Activated CD8-positive, alpha-beta memory T cell treated with anti-CD3 and anti-CD28 coated beads for 36 hours (primary cell): ENCODE measurements at regions not wholly inside any gene's neighbourhood (a gene's known extent, or its start where the extent isn't known, plus 50 kb on each side); places are given as distances from the start of the nearest gene placed in this dataset.
"Not testable (repeated sequence)": the region's sequence is repeated elsewhere in the genome, so short reads cannot be mapped to it uniquely, and the experiment has no call there.

ENCODE experiments used
- CTCF ChIA-PET: fragments of 350-600 bp; sonication (Branson Sonifier 250); formaldehyde crosslinking; loops from one replicate; lab custom pipeline; 2021; ENCODE audit warnings: antibody characterized with exemption; lab: Charles Lee
- POLR2A ChIA-PET: fragments of 350-600 bp; sonication (Branson Sonifier 250); formaldehyde crosslinking; loops from one replicate; lab custom pipeline; 2021; ENCODE audit warnings: antibody characterized with exemption; lab: Charles Lee

GRCh38 chr12:87086118-87086891 lies 830.1 kb upstream of the MGAT4C start:
- POLR2A ChIA-PET: no interaction called here
- CTCF ChIA-PET: no interaction called here

- CTCF ChIA-PET: no interaction called here
- POLR2A ChIA-PET: no interaction called here
Measured at GRCh38 chr12:87085286-87085685, 829.1 kb upstream of the MGAT4C start.

GRCh38 chr12:87082756-87083155 lies 826.6 kb upstream of the MGAT4C start:
- ChIA-PET POLR2A (no interaction called here), CTCF (no interaction called here)

- CTCF ChIA-PET: interaction anchor here (1.4 kb wide), 1 partner anchor 8 kb away, joined by 4 read pairs; no protein-coding TSS in a partner anchor
- POLR2A ChIA-PET: no interaction called here
Measured at GRCh38 chr12:87074781-87075180, 818.6 kb upstream of the MGAT4C start.

GRCh38 chr12:87066326-87066725 lies 810.1 kb upstream of the MGAT4C start:
- ChIA-PET POLR2A (no interaction called here), CTCF (interaction anchor here (1.2 kb wide), 1 partner anchor 9 kb away, joined by 4 read pairs; no protein-coding TSS in a partner anchor)

- CTCF ChIA-PET: no interaction called here
Measured at GRCh38 chr12:87059231-87059630, 803.0 kb upstream of the MGAT4C start.

GRCh38 chr12:87054226-87054625 lies 798.0 kb upstream of the MGAT4C start:
- ChIA-PET CTCF (no interaction called here), POLR2A (no interaction called here)

More at GRCh38 chr12:87059231-87059630, 803.0 kb upstream of the MGAT4C start:
- POLR2A ChIA-PET: no interaction called here

- ChIA-PET CTCF (no interaction called here), POLR2A (no interaction called here)
Measured at GRCh38 chr12:87051621-87052020, 795.4 kb upstream of the MGAT4C start.

GRCh38 chr12:87047691-87048090 lies 791.5 kb upstream of the MGAT4C start:
- CTCF ChIA-PET: no interaction called here
- POLR2A ChIA-PET: no interaction called here

GRCh38 chr12:87039536-87039935 lies 783.3 kb upstream of the MGAT4C start:
- ChIA-PET CTCF (no interaction called here), POLR2A (no interaction called here)

GRCh38 chr12:87038098-87038497 lies 781.9 kb upstream of the MGAT4C start:
- CTCF ChIA-PET: no interaction called here
- POLR2A ChIA-PET: no interaction called here

GRCh38 chr12:87025976-87026375 lies 769.8 kb upstream of the MGAT4C start:
- POLR2A ChIA-PET: no interaction called here
- CTCF ChIA-PET: no interaction called here

GRCh38 chr12:87021400-87021799 lies 765.2 kb upstream of the MGAT4C start:
- POLR2A ChIA-PET: no interaction called here
- CTCF ChIA-PET: no interaction called here

GRCh38 chr12:87020071-87020470 lies 763.9 kb upstream of the MGAT4C start:
- ChIA-PET POLR2A (no interaction called here), CTCF (no interaction called here)

- ChIA-PET POLR2A (no interaction called here), CTCF (no interaction called here)
Measured at GRCh38 chr12:87015352-87015751, 759.2 kb upstream of the MGAT4C start.

GRCh38 chr12:87008785-87009384 lies 752.7 kb upstream of the MGAT4C start:
- CTCF ChIA-PET: no interaction called here
- POLR2A ChIA-PET: no interaction called here

GRCh38 chr12:87001102-87001501 lies 744.9 kb upstream of the MGAT4C start:
- CTCF ChIA-PET: no interaction called here
- POLR2A ChIA-PET: no interaction called here

- CTCF ChIA-PET: no interaction called here
- POLR2A ChIA-PET: no interaction called here
Measured at GRCh38 chr12:86985298-86985697, 729.1 kb upstream of the MGAT4C start.

GRCh38 chr12:86970595-86970994 lies 714.4 kb upstream of the MGAT4C start:
- POLR2A ChIA-PET, CTCF ChIA-PET: not testable (repeated sequence)

- CTCF ChIA-PET: no interaction called here
- POLR2A ChIA-PET: no interaction called here
Measured at GRCh38 chr12:86959766-86960458, 703.7 kb upstream of the MGAT4C start.

GRCh38 chr12:86950444-86950843 lies 694.3 kb upstream of the MGAT4C start:
- ChIA-PET CTCF (no interaction called here), POLR2A (no interaction called here)
